ENCODE measurements at regions not wholly inside any gene's neighbourhood (a gene's known extent, or its start where the extent isn't known, plus 50 kb on each side); places are given as distances from the start of the nearest gene placed in this dataset.

GRCh38 chr2:156810094-156810493 is 373.9 kb downstream of the GPD2 start:
- no TSS peak for BruUV-seq (replicated peaks)
- CTCF ChIA-PET, result no interaction called here
- no peak overlapping the region for H3K14ac ChIP-seq (replicated peaks; ENCODE audit: low read depth, low read length)
- DNase-seq (no peak), ATAC-seq (ENCODE audit: low read depth) (no peak)
- WGBS, 2 experiments (ENCODE audit: extremely low coverage in 2 of 2, insufficient read length in 1 of 2), result no CpG with 5 or more reads among the region's 2 CpGs
- no peak overlapping the region for H3K4me2 ChIP-seq (ENCODE audit: low read depth, low read length)
- intact Hi-C loops (cut with micrococcal nuclease) (loop anchor here (10.0 kb wide), 1 partner anchor 475 kb away; the partner anchor contains the start of gene NR4A2), dilution Hi-C loops (cut with HindIII; ENCODE audit: low sequenced_read_pairs, unreplicated experiment) (no loop called here), in situ Hi-C loops (cut with MboI; ENCODE audit: low sequenced_read_pairs) (no loop called here)
- no peak overlapping the region for H4K5ac ChIP-seq (ENCODE audit: low read depth, low read length)
- no peak overlapping the region for H3K56ac ChIP-seq (ENCODE audit: extremely low read depth, insufficient read depth, low read length)
- TF ChIP-seq BHLHE40 (IDR thresholded peaks at IDR 0.05; ENCODE audit: low read depth, low read length) (no peak), CHD1 (IDR thresholded peaks at IDR 0.05; ENCODE audit: low read depth, low read length) (no peak), CEBPB (IDR thresholded peaks at IDR 0.05; ENCODE audit: low read depth, low read length) (no peak), POLR2A (IDR thresholded peaks at IDR 0.05; ENCODE audit: low read depth, low read length) (no peak), SMC3 (IDR thresholded peaks at IDR 0.05; ENCODE audit: low read depth, low read length) (no peak), FOS (IDR thresholded peaks at IDR 0.05; ENCODE audit: low read depth, low read length) (no peak), RAD21 (IDR thresholded peaks at IDR 0.05; ENCODE audit: low read length) (no peak), MAZ (IDR thresholded peaks at IDR 0.05; ENCODE audit: borderline replicate concordance, low read depth, low read length) (no peak), RFX5 (IDR thresholded peaks at IDR 0.05; ENCODE audit: low read depth, low read length) (no peak), MXI1 (IDR thresholded peaks at IDR 0.05; ENCODE audit: borderline replicate concordance, low read depth, low read length) (no peak), MAFK (IDR thresholded peaks at IDR 0.05; ENCODE audit: low read depth, low read length) (no peak), ELK1 (IDR thresholded peaks at IDR 0.05; ENCODE audit: borderline replicate concordance, low read depth, low read length) (no peak)
- TF ChIP-seq, protein P1, sequence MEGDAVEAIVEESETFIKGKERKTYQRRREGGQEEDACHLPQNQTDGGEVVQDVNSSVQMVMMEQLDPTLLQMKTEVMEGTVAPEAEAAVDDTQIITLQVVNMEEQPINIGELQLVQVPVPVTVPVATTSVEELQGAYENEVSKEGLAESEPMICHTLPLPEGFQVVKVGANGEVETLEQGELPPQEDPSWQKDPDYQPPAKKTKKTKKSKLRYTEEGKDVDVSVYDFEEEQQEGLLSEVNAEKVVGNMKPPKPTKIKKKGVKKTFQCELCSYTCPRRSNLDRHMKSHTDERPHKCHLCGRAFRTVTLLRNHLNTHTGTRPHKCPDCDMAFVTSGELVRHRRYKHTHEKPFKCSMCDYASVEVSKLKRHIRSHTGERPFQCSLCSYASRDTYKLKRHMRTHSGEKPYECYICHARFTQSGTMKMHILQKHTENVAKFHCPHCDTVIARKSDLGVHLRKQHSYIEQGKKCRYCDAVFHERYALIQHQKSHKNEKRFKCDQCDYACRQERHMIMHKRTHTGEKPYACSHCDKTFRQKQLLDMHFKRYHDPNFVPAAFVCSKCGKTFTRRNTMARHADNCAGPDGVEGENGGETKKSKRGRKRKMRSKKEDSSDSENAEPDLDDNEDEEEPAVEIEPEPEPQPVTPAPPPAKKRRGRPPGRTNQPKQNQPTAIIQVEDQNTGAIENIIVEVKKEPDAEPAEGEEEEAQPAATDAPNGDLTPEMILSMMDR (conservative IDR thresholded peaks at IDR 0.05; ENCODE audit: low read depth, low read length), result no peak
- TF ChIP-seq, protein P2, sequence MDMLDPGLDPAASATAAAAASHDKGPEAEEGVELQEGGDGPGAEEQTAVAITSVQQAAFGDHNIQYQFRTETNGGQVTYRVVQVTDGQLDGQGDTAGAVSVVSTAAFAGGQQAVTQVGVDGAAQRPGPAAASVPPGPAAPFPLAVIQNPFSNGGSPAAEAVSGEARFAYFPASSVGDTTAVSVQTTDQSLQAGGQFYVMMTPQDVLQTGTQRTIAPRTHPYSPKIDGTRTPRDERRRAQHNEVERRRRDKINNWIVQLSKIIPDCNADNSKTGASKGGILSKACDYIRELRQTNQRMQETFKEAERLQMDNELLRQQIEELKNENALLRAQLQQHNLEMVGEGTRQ (IDR thresholded peaks at IDR 0.05; ENCODE audit: low read depth, low read length), result no peak
- H4K91ac ChIP-seq (ENCODE audit: insufficient read depth, low read depth, low read length), result no peak overlapping the region
- no peaks in the 10 kb centered on the region for H3K27me3 ChIP-seq (ENCODE audit: control insufficient read depth, insufficient read depth, low read length)
- H3K4me3 ChIP-seq (ENCODE audit: insufficient read depth, low read depth, low read length), result no peak overlapping the region
- H2BK5ac ChIP-seq (ENCODE audit: low read depth, low read length, poor library complexity, severe bottlenecking), result no peak overlapping the region
- H4K20me1 ChIP-seq (ENCODE audit: insufficient read depth, low read length), result no peaks in the 10 kb centered on the region
- H3K23ac ChIP-seq (ENCODE audit: low read depth, low read length), result no peak overlapping the region
- H2BK20ac ChIP-seq (ENCODE audit: low read depth, low read length), result no peak overlapping the region
- POLR2A ChIA-PET (ENCODE audit: unreplicated experiment), result no interaction called here
- H3K36me3 ChIP-seq (ENCODE audit: control insufficient read depth, insufficient read depth, low read length), result no peaks in the 10 kb centered on the region
- H2AK5ac ChIP-seq (ENCODE audit: low read depth, low read length), result no peak overlapping the region
- H3K18ac ChIP-seq (ENCODE audit: low read depth, low read length), result no peak overlapping the region
- no peak overlapping the region for H2BK120ac ChIP-seq (ENCODE audit: low read depth, low read length)
- H3K27ac ChIP-seq (ENCODE audit: insufficient read depth, low read length), result no peak overlapping the region
- H2BK15ac ChIP-seq (ENCODE audit: low read depth, low read length), result no peak overlapping the region
- no peaks in the 10 kb centered on the region for H3K9me3 ChIP-seq (ENCODE audit: control insufficient read depth, insufficient read depth, low read length)
- no peak overlapping the region for H2AK9ac ChIP-seq (replicated peaks; ENCODE audit: low read depth, low read length, poor library complexity)
- no peak overlapping the region for H3K9ac ChIP-seq (ENCODE audit: low read depth, low read length)
- H3K9me1 ChIP-seq (ENCODE audit: insufficient read depth, low read length), result no peaks in the 10 kb centered on the region
- H3K4ac ChIP-seq (ENCODE audit: low read depth, low read length), result no peak overlapping the region
- H3K79me1 ChIP-seq (ENCODE audit: low read depth in 1 of 2, low read length in 2 of 2), result no peaks in the 10 kb centered on the region
- H3K4me1 ChIP-seq (ENCODE audit: control insufficient read depth, insufficient read depth, low read length), result no peaks in the 10 kb centered on the region
- no peak overlapping the region for H2AFZ ChIP-seq (replicated peaks; ENCODE audit: low read length, poor library complexity)
- H4K8ac ChIP-seq (ENCODE audit: low read depth in 2 of 2, low read length in 2 of 2), result no peak overlapping the region

All from IMR-90 (cell line).